ENCODE measurements at regions not wholly inside any gene's neighbourhood (a gene's known extent, or its start where the extent isn't known, plus 50 kb on each side); places are given as distances from the start of the nearest gene placed in this dataset.

- no peak for TF ChIP-seq EP300 (conservative IDR thresholded peaks at IDR 0.05; ENCODE audit: poor library complexity, severe bottlenecking)
- TF ChIP-seq RAD21 (conservative IDR thresholded peaks at IDR 0.05) = no peak
- TF ChIP-seq CTCF (IDR thresholded peaks at IDR 0.05; ENCODE audit: poor library complexity, severe bottlenecking) = no peak
- TF ChIP-seq POLR2AphosphoS5 (IDR thresholded peaks at IDR 0.05) = no peak
- no peak for TF ChIP-seq MXI1 (conservative IDR thresholded peaks at IDR 0.05; ENCODE audit: poor library complexity, severe bottlenecking)
- no peak for TF ChIP-seq SMC3 (conservative IDR thresholded peaks at IDR 0.05; ENCODE audit: poor library complexity)
- TF ChIP-seq TAF1 (IDR thresholded peaks at IDR 0.05; ENCODE audit: low read depth) = no peak
Observed at GRCh38 chr3:74273555-74274402, 340.7 kb downstream of the CNTN3 start.
